Thyroid gland (tissue), 4 donors: ENCODE measurements at regions not wholly inside any gene's neighbourhood (a gene's known extent, or its start where the extent isn't known, plus 50 kb on each side); places are given as distances from the start of the nearest gene placed in this dataset.

ENCODE experiments used
- DNase-seq, 2 donors: peaks; one replicate each; pipeline ENCODE4 v3.0.0-alpha.2; 2019
- H3K27ac ChIP-seq, 3 donors: fragments of 200-600 bp; sonication (generic); 1 replicate in 2 of 3; 2 replicates in 1 of 3; pipeline ENCODE4 v1.5.1; 2016 to 2019; ENCODE audit warnings: mild to moderate bottlenecking in 1 of 3, moderate library complexity in 1 of 3
- H3K27me3 ChIP-seq: fragments of 200-600 bp; sonication (generic); one replicate; pipeline ENCODE4 v1.5.1; 2019
- H3K36me3 ChIP-seq, 2 donors: fragments of 200-600 bp; sonication (generic); one replicate each; pipeline ENCODE4 v1.5.1; 2016 to 2019
- H3K4me1 ChIP-seq, 2 donors: fragments of 200-600 bp; sonication (generic); one replicate each; pipeline ENCODE4 v1.5.1; 2017 to 2019
- H3K4me3 ChIP-seq, 3 donors: fragments of 200-600 bp; sonication (generic); replicated peaks in 1 of 3; 1 replicate in 2 of 3; 2 replicates in 1 of 3; pipeline ENCODE4 v1.5.1; 2016; ENCODE audit warnings: mild to moderate bottlenecking in 1 of 3
- H3K9me3 ChIP-seq: fragments of 200-600 bp; sonication (generic); one replicate; pipeline ENCODE4 v1.5.1; 2017
- POLR2A ChIP-seq, 2 donors: fragments of 450-650 bp; IDR thresholded peaks; one replicate each; pipeline ENCODE4 v1.6.1; 2017; ENCODE audit warnings: antibody characterized with exemption in 2 of 2, mild to moderate bottlenecking in 2 of 2, moderate library complexity in 1 of 2
- WGBS, 2 donors: methylation state at CpG; one replicate each; pipeline ENCODE4 v1.1.5; 2017; 5-methylcytosine and 5-hydroxymethylcytosine counted together
- intact Hi-C: fragments of 100-400 bp; cut with DNase I; formaldehyde crosslinking; loops from one replicate; pipeline ENCODE4 v1.15.1; 2023
- TF ChIP-seq, protein P1 (sequence below), 6 experiments: fragments of 200-600 bp in 3 of 6; fragments of 450-650 bp in 3 of 6; sonication (generic) in 3 of 6; IDR thresholded peaks; one replicate each; pipeline ENCODE4 v1.5.1; 2016 to 2019; ENCODE audit warnings: antibody characterized with exemption in 6 of 6, mild to moderate bottlenecking in 2 of 6, inconsistent platforms in 1 of 6, moderate library complexity in 1 of 6

- Histone ChIP-seq H3K4me1 (peaks cover 5 to 11% of the 10 kb centered on the region in 2 donors), H3K27ac (no peak overlapping the region), H3K27me3 (no peaks in the 10 kb centered on the region), H3K9me3 (no peaks in the 10 kb centered on the region), H3K36me3 (no peaks in the 10 kb centered on the region), H3K4me3 (no peak overlapping the region)
- DNase-seq: no peak
- 43 to 59% methylated on average over 5 of the region's 5 CpGs for WGBS, 2 donors
- TF ChIP-seq, protein P1, sequence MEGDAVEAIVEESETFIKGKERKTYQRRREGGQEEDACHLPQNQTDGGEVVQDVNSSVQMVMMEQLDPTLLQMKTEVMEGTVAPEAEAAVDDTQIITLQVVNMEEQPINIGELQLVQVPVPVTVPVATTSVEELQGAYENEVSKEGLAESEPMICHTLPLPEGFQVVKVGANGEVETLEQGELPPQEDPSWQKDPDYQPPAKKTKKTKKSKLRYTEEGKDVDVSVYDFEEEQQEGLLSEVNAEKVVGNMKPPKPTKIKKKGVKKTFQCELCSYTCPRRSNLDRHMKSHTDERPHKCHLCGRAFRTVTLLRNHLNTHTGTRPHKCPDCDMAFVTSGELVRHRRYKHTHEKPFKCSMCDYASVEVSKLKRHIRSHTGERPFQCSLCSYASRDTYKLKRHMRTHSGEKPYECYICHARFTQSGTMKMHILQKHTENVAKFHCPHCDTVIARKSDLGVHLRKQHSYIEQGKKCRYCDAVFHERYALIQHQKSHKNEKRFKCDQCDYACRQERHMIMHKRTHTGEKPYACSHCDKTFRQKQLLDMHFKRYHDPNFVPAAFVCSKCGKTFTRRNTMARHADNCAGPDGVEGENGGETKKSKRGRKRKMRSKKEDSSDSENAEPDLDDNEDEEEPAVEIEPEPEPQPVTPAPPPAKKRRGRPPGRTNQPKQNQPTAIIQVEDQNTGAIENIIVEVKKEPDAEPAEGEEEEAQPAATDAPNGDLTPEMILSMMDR (IDR thresholded peaks at IDR 0.05): no peak
- TF ChIP-seq POLR2A (IDR thresholded peaks at IDR 0.05): no peak
- intact Hi-C loops: no loop called here
These were observed 856.4 kb upstream of the INTU start for GRCh38 chr4:126776361-126776760.

GRCh38 chr4:126777649-126778048, 855.1 kb upstream of the INTU start:
- no peak for TF ChIP-seq POLR2A (IDR thresholded peaks at IDR 0.05)
- TF ChIP-seq, protein P1 (IDR thresholded peaks at IDR 0.05): no peak
- Histone ChIP-seq H3K4me3 (no peak overlapping the region), H3K27me3 (no peaks in the 10 kb centered on the region), H3K9me3 (no peaks in the 10 kb centered on the region), H3K4me1 (peaks cover 5 to 11% of the 10 kb centered on the region in 2 donors), H3K36me3 (no peaks in the 10 kb centered on the region), H3K27ac (no peak overlapping the region)
- intact Hi-C loops: no loop called here
- DNase-seq: no peak
- 87 to 88% methylated on average over 1 of the region's 1 CpG for WGBS, 2 donors

DNA sequence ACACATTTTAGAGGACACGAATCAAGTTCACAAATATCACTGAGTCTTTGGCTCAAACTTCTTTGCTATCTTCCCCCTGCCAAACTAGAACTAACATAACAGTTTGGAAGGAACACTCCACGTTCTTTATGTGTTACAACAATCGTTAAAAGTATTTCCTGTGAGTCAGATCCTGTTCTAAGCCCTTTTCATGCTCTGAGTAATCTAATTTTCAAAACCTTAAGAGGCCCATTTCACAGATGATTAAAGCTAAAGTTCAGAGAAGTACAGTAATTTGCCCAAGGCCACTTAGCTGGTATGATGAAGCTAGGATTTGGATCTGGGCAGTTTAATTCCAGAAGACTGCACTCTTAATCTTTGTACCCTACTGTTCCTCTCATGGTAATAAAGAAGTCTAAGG, 854.4 kb upstream of the INTU start:
- Histone ChIP-seq H3K4me3 (no peak overlapping the region), H3K27me3 (no peaks in the 10 kb centered on the region), H3K27ac (no peak overlapping the region), H3K4me1 (peaks cover 5 to 11% of the 10 kb centered on the region in 2 donors), H3K9me3 (no peaks in the 10 kb centered on the region), H3K36me3 (no peaks in the 10 kb centered on the region)
- DNase-seq: no peak
- intact Hi-C loops: no loop called here
- 47 to 63% methylated on average over 3 of the region's 3 CpGs for WGBS, 2 donors
- TF ChIP-seq, protein P1 (IDR thresholded peaks at IDR 0.05): no peak
- TF ChIP-seq POLR2A (IDR thresholded peaks at IDR 0.05): no peak

GRCh38 chr4:126779001-126779400, 853.8 kb upstream of the INTU start:
- peaks cover 5 to 11% of the 10 kb centered on the region in 2 donors for H3K4me1 ChIP-seq
- WGBS, 2 donors: 83 to 97% methylated on average over 4 of the region's 4 CpGs
- no peaks in the 10 kb centered on the region for H3K27me3 ChIP-seq
- no peak overlapping the region for H3K4me3 ChIP-seq
- H3K36me3 ChIP-seq: no peaks in the 10 kb centered on the region
- TF ChIP-seq, protein P1 (IDR thresholded peaks at IDR 0.05): no peak
- DNase-seq: no peak
- H3K27ac ChIP-seq: no peak overlapping the region
- intact Hi-C loops: no loop called here
- H3K9me3 ChIP-seq: no peaks in the 10 kb centered on the region

- no peaks in the 10 kb centered on the region for H3K36me3 ChIP-seq
- TF ChIP-seq POLR2A (IDR thresholded peaks at IDR 0.05): no peak
- TF ChIP-seq, protein P1 (IDR thresholded peaks at IDR 0.05): no peak
- 92 to 94% methylated on average over 20 to 21 of the region's 22 CpGs for WGBS, 2 donors
- H3K4me1 ChIP-seq: peaks cover 5 to 11% of the 10 kb centered on the region in 2 donors
- H3K27me3 ChIP-seq: no peaks in the 10 kb centered on the region
- intact Hi-C loops: no loop called here
- no peak overlapping the region for H3K4me3 ChIP-seq
- H3K27ac ChIP-seq: no peak overlapping the region
- no peaks in the 10 kb centered on the region for H3K9me3 ChIP-seq
- DNase-seq: peak in 1 of 2 donors; percentile 3
These were observed 853.2 kb upstream of the INTU start for GRCh38 chr4:126779436-126780166.
